ENCODE measurements at regions not wholly inside any gene's neighbourhood (a gene's known extent, or its start where the extent isn't known, plus 50 kb on each side); places are given as distances from the start of the nearest gene placed in this dataset.

GRCh38 chr10:1964476-1964875, 227.2 kb upstream of the ADARB2 start:
- Histone ChIP-seq H3K27ac (ENCODE audit: low read depth in 1 of 2, low read length in 2 of 2) (no peak overlapping the region), H3K4me3 (ENCODE audit: low read length) (no peak overlapping the region), H3K27me3 (ENCODE audit: control insufficient read depth in 1 of 2, insufficient read depth in 2 of 2, low read length in 2 of 2) (no peaks in the 10 kb centered on the region), H3K9me3 (ENCODE audit: control insufficient read depth in 1 of 2, insufficient read depth in 1 of 2, low read length in 2 of 2) (peaks cover 0 to 11% of the 10 kb centered on the region in 2 experiments), H3K36me3 (ENCODE audit: insufficient read depth, low read length) (no peaks in the 10 kb centered on the region), H3K4me1 (ENCODE audit: insufficient read depth, low read length) (no peaks in the 10 kb centered on the region)
- ChIA-PET CTCF (no interaction called here), POLR2A (no interaction called here)
- no peak for DNase-seq
- Mint-ChIP-seq H3K36me3 (ENCODE audit: low read depth) (no peaks in the 10 kb centered on the region), H3K9me3 (no peaks in the 10 kb centered on the region), H3K4me1 (ENCODE audit: low read depth) (no peaks in the 10 kb centered on the region), H3K27me3 (no peaks in the 10 kb centered on the region), H3K27ac (no peak overlapping the region), H3K4me3 (no peak overlapping the region)
- TF ChIP-seq, protein P1, sequence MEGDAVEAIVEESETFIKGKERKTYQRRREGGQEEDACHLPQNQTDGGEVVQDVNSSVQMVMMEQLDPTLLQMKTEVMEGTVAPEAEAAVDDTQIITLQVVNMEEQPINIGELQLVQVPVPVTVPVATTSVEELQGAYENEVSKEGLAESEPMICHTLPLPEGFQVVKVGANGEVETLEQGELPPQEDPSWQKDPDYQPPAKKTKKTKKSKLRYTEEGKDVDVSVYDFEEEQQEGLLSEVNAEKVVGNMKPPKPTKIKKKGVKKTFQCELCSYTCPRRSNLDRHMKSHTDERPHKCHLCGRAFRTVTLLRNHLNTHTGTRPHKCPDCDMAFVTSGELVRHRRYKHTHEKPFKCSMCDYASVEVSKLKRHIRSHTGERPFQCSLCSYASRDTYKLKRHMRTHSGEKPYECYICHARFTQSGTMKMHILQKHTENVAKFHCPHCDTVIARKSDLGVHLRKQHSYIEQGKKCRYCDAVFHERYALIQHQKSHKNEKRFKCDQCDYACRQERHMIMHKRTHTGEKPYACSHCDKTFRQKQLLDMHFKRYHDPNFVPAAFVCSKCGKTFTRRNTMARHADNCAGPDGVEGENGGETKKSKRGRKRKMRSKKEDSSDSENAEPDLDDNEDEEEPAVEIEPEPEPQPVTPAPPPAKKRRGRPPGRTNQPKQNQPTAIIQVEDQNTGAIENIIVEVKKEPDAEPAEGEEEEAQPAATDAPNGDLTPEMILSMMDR (IDR thresholded peaks at IDR 0.05): no peak
- no peak for ATAC-seq (ENCODE audit: poor library complexity)
- intact Hi-C loops (cut with DNase I, micrococcal nuclease): no loop called here

GRCh38 chr10:1963341-1963740, 226.0 kb upstream of the ADARB2 start:
- no peaks in the 10 kb centered on the region for H3K27me3 Mint-ChIP-seq
- no peaks in the 10 kb centered on the region for H3K27me3 ChIP-seq (ENCODE audit: control insufficient read depth in 1 of 2, insufficient read depth in 2 of 2, low read length in 2 of 2)
- H3K36me3 ChIP-seq (ENCODE audit: insufficient read depth, low read length): no peaks in the 10 kb centered on the region
- H3K4me1 Mint-ChIP-seq (ENCODE audit: low read depth): no peaks in the 10 kb centered on the region
- no peaks in the 10 kb centered on the region for H3K4me1 ChIP-seq (ENCODE audit: insufficient read depth, low read length)
- POLR2A ChIA-PET: no interaction called here
- no peak overlapping the region for H3K27ac ChIP-seq (ENCODE audit: low read depth in 1 of 2, low read length in 2 of 2)
- no peaks in the 10 kb centered on the region for H3K9me3 Mint-ChIP-seq
- no peak overlapping the region for H3K27ac Mint-ChIP-seq
- TF ChIP-seq, protein P1 (IDR thresholded peaks at IDR 0.05): no peak
- no peak overlapping the region for H3K4me3 ChIP-seq (ENCODE audit: low read length)
- peaks cover 0 to 11% of the 10 kb centered on the region in 2 experiments for H3K9me3 ChIP-seq (ENCODE audit: control insufficient read depth in 1 of 2, insufficient read depth in 1 of 2, low read length in 2 of 2)
- intact Hi-C loops (cut with DNase I, micrococcal nuclease): no loop called here
- no peak overlapping the region for H3K4me3 Mint-ChIP-seq
- CTCF ChIA-PET: no interaction called here
- DNase-seq (no peak), ATAC-seq (ENCODE audit: poor library complexity) (no peak)
- H3K36me3 Mint-ChIP-seq (ENCODE audit: low read depth): no peaks in the 10 kb centered on the region

DNA sequence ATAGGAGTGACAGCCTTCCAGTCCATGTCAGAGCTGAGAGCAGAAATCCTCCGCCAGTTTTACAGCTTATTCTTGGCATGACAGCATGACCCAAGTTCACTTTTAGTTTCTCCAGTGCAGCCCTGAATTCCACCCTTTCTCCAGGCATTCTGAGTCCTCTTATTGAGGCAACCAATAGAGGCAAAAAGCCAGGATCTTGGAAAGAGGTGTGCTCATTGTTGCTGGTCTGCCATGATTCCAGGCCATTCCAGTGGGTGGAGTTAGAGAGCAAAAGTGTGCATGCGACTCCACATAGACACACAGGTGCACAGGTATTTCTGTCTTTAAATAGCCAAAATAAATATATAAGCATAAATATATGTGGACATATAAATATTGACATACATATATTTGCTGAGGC, 224.7 kb upstream of the ADARB2 start:
- no peak overlapping the region for H3K27ac ChIP-seq (ENCODE audit: low read depth in 1 of 2, low read length in 2 of 2)
- Mint-ChIP-seq H3K36me3 (ENCODE audit: low read depth) (no peaks in the 10 kb centered on the region), H3K4me3 (no peak overlapping the region), H3K27me3 (no peaks in the 10 kb centered on the region), H3K4me1 (ENCODE audit: low read depth) (no peaks in the 10 kb centered on the region), H3K9me3 (no peaks in the 10 kb centered on the region), H3K27ac (no peak overlapping the region)
- ATAC-seq (ENCODE audit: poor library complexity): no peak
- H3K36me3 ChIP-seq (ENCODE audit: insufficient read depth, low read length): no peaks in the 10 kb centered on the region
- H3K27me3 ChIP-seq (ENCODE audit: control insufficient read depth in 1 of 2, insufficient read depth in 2 of 2, low read length in 2 of 2): no peaks in the 10 kb centered on the region
- no peak for DNase-seq
- ChIA-PET POLR2A (no interaction called here), CTCF (no interaction called here)
- peaks cover 0 to 11% of the 10 kb centered on the region in 2 experiments for H3K9me3 ChIP-seq (ENCODE audit: control insufficient read depth in 1 of 2, insufficient read depth in 1 of 2, low read length in 2 of 2)
- H3K4me3 ChIP-seq (ENCODE audit: low read length): no peak overlapping the region
- TF ChIP-seq, protein P1 (IDR thresholded peaks at IDR 0.05): no peak
- intact Hi-C loops (cut with DNase I, micrococcal nuclease): no loop called here
- H3K4me1 ChIP-seq (ENCODE audit: insufficient read depth, low read length): no peaks in the 10 kb centered on the region
